ENCODE measurements at regions not wholly inside any gene's neighbourhood (a gene's known extent, or its start where the extent isn't known, plus 50 kb on each side); places are given as distances from the start of the nearest gene placed in this dataset.

DNA sequence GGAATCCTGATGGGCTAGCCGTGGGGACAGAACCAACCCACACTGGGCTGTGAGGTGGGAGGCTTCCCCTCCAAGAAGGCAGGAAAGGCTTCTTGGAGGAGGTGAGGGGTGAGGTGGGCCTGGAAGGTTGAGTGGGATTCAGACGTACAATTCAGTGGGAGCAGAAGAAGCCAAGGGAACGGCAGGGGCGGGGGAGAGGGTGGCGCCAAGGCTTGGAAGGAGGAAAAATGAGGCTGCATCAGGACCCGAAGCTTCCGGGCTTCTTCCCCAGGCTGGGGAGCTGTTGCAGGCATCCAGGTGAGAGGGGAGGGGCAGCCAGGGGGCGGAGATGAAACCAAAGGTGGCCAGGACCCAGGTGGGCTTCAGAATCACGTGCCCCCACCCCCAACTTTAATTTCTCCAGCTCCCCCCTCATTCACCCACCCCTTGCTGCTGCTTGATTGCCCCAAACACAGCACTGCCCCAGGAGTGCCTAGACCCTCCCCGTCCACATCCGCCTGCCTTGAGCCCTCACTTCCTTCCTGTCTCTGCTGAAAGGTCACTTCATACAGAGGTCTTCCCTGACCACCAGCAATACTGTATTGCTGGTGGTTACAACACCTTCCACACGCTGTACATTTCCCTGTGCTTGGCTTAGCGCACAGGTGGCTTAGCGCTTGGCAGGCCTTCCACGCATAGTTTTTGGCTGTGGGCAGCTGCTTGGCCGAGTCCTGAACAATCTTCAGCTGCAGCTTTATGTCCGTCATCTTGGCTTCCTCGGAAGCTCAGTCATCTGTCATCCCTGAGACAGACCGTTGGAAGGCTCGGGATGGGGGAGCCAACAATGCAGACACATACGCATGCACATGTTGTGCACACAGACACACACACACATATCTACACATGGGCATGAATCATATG, 193.5 kb downstream of the RGS3 start:
- TF ChIP-seq, protein P1, sequence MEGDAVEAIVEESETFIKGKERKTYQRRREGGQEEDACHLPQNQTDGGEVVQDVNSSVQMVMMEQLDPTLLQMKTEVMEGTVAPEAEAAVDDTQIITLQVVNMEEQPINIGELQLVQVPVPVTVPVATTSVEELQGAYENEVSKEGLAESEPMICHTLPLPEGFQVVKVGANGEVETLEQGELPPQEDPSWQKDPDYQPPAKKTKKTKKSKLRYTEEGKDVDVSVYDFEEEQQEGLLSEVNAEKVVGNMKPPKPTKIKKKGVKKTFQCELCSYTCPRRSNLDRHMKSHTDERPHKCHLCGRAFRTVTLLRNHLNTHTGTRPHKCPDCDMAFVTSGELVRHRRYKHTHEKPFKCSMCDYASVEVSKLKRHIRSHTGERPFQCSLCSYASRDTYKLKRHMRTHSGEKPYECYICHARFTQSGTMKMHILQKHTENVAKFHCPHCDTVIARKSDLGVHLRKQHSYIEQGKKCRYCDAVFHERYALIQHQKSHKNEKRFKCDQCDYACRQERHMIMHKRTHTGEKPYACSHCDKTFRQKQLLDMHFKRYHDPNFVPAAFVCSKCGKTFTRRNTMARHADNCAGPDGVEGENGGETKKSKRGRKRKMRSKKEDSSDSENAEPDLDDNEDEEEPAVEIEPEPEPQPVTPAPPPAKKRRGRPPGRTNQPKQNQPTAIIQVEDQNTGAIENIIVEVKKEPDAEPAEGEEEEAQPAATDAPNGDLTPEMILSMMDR (IDR thresholded peaks at IDR 0.05) = no peak
- TF ChIP-seq POLR2A (IDR thresholded peaks at IDR 0.05) = no peak
